GDM1 (cell line): ENCODE measurements at regions not wholly inside any gene's neighbourhood (a gene's known extent, or its start where the extent isn't known, plus 50 kb on each side); places are given as distances from the start of the nearest gene placed in this dataset.

Experiments used
- DNase-seq: peaks from one replicate; lab custom pipeline; 2025; lab: John Stamatoyannopoulos, UW

- DNase-seq, result no peak
These were observed 892.2 kb downstream of the BCL11B start for GRCh38 chr14:98379830-98380229.

- no peak for DNase-seq
These were observed 889.3 kb downstream of the BCL11B start for GRCh38 chr14:98382662-98383061.

GRCh38 chr14:98385851-98386250 is 886.1 kb downstream of the BCL11B start:
- DNase-seq, result no peak

GRCh38 chr14:98391061-98391460 is 880.9 kb downstream of the BCL11B start:
- DNase-seq, result no peak

- no peak for DNase-seq
These were observed 878.5 kb downstream of the BCL11B start for GRCh38 chr14:98393527-98393926.

GRCh38 chr14:98404811-98405210 is 867.2 kb downstream of the BCL11B start:
- no peak for DNase-seq

GRCh38 chr14:98408024-98408555 is 863.9 kb downstream of the BCL11B start:
- no peak for DNase-seq

- DNase-seq, result no peak
These were observed 863.3 kb downstream of the BCL11B start for GRCh38 chr14:98408713-98409112.

- DNase-seq, result no peak
These were observed 860.8 kb downstream of the BCL11B start for GRCh38 chr14:98411154-98411553.

GRCh38 chr14:98412431-98412830 is 859.6 kb downstream of the BCL11B start:
- no peak for DNase-seq

GRCh38 chr14:98415766-98416165 is 856.2 kb downstream of the BCL11B start:
- DNase-seq, result no peak

- DNase-seq, result no peak
These were observed 855.0 kb downstream of the BCL11B start for GRCh38 chr14:98417001-98417400.

GRCh38 chr14:98428483-98428994 is 843.5 kb downstream of the BCL11B start:
- DNase-seq, result no peak

GRCh38 chr14:98433436-98433835 is 838.6 kb downstream of the BCL11B start:
- no peak for DNase-seq

- no peak for DNase-seq
These were observed 834.9 kb downstream of the BCL11B start for GRCh38 chr14:98437113-98437512.

GRCh38 chr14:98444077-98444476 is 827.9 kb downstream of the BCL11B start:
- no peak for DNase-seq

- DNase-seq, result no peak
These were observed 826.3 kb downstream of the BCL11B start for GRCh38 chr14:98445718-98446117.

- DNase-seq, result no peak
These were observed 825.5 kb downstream of the BCL11B start for GRCh38 chr14:98446508-98446907.

- no peak for DNase-seq
These were observed 815.8 kb downstream of the BCL11B start for GRCh38 chr14:98456231-98456630.

- no peak for DNase-seq
These were observed 813.3 kb downstream of the BCL11B start for GRCh38 chr14:98458702-98459101.

- no peak for DNase-seq
These were observed 809.1 kb downstream of the BCL11B start for GRCh38 chr14:98462908-98463307.

- DNase-seq, result no peak
These were observed 805.2 kb downstream of the BCL11B start for GRCh38 chr14:98466807-98467206.

- no peak for DNase-seq
These were observed 801.3 kb downstream of the BCL11B start for GRCh38 chr14:98470663-98471062.

- DNase-seq, result no peak
These were observed 797.1 kb downstream of the BCL11B start for GRCh38 chr14:98474900-98475299.

GRCh38 chr14:98477935-98478334 is 794.1 kb downstream of the BCL11B start:
- no peak for DNase-seq
